Mesenchymal stem cell (in vitro differentiated cells and primary cell): ENCODE measurements at regions not wholly inside any gene's neighbourhood (a gene's known extent, or its start where the extent isn't known, plus 50 kb on each side); places are given as distances from the start of the nearest gene placed in this dataset.

Source experiments
- DNase-seq: peaks from one replicate; pipeline ENCODE4 v3.0.0-alpha.2; 2013
- H2AFZ ChIP-seq: one replicate; pipeline ENCODE4 v1.6.1; 2013; ENCODE audit warnings: low read depth, mild to moderate bottlenecking, control low read depth, inconsistent platforms, low read length, moderate library complexity
- H2AK5ac ChIP-seq: 2 replicates; pipeline ENCODE4 v1.6.1; 2013; ENCODE audit warnings: low read length, moderate library complexity, mild to moderate bottlenecking, inconsistent platforms; ENCODE audit not compliant: severe bottlenecking
- H2BK120ac ChIP-seq: one replicate; pipeline ENCODE4 v1.6.1; 2013; ENCODE audit warnings: low read depth, mild to moderate bottlenecking, inconsistent platforms, low read length, moderate library complexity
- H2BK12ac ChIP-seq, 2 experiments: one replicate each; pipeline ENCODE4 v1.6.1; 2013; ENCODE audit warnings: inconsistent platforms in 2 of 2, low read length in 2 of 2, mild to moderate bottlenecking in 2 of 2, moderate library complexity in 2 of 2, control low read depth in 1 of 2
- H2BK15ac ChIP-seq: one replicate; pipeline ENCODE4 v1.6.1; 2013; ENCODE audit warnings: mild to moderate bottlenecking, low read depth, inconsistent platforms; ENCODE audit not compliant: poor library complexity, severe bottlenecking
- H2BK5ac ChIP-seq: 2 replicates; pipeline ENCODE4 v1.6.1; 2013; ENCODE audit warnings: low read depth, mild to moderate bottlenecking, low read length, control low read depth, inconsistent platforms; ENCODE audit not compliant: poor library complexity, severe bottlenecking
- H3K14ac ChIP-seq, 2 experiments: one replicate each; pipeline ENCODE4 v1.6.1; 2013; ENCODE audit warnings: inconsistent platforms in 2 of 2, low read length in 2 of 2, control low read depth in 1 of 2, mild to moderate bottlenecking in 1 of 2, moderate library complexity in 1 of 2
- H3K18ac ChIP-seq, 2 experiments: one replicate each; pipeline ENCODE4 v1.6.1; 2013; ENCODE audit warnings: inconsistent platforms in 2 of 2, low read length in 2 of 2, control low read depth in 1 of 2, low read depth in 1 of 2, mild to moderate bottlenecking in 1 of 2
- H3K23ac ChIP-seq, 2 experiments: one replicate each; pipeline ENCODE4 v1.6.1; 2013; ENCODE audit warnings: inconsistent platforms in 2 of 2, low read length in 2 of 2, mild to moderate bottlenecking in 2 of 2, moderate library complexity in 2 of 2, control low read depth in 1 of 2
- H3K27ac ChIP-seq: 2 replicates; pipeline ENCODE4 v1.5.1; 2013; ENCODE audit warnings: mild to moderate bottlenecking, moderate library complexity, low read length, control low read depth, inconsistent platforms; ENCODE audit not compliant: poor library complexity, severe bottlenecking
- H3K27me3 ChIP-seq, 2 experiments: 2 replicates each; pipeline versions ENCODE4 v1.6.1 to v1.7.0; 2013; ENCODE audit warnings: low read length in 2 of 2, mild to moderate bottlenecking in 2 of 2, moderate library complexity in 2 of 2, control low read depth in 1 of 2, inconsistent platforms in 1 of 2; ENCODE audit not compliant: control insufficient read depth in 1 of 2, insufficient read depth in 1 of 2
- H3K36me3 ChIP-seq, 2 experiments: 2 replicates each; pipeline versions ENCODE4 v1.6.1 to v1.7.0; 2013; ENCODE audit warnings: low read length in 2 of 2, control low read depth in 1 of 2, inconsistent platforms in 1 of 2, low read depth in 1 of 2, mild to moderate bottlenecking in 1 of 2; ENCODE audit not compliant: insufficient read depth in 2 of 2, control insufficient read depth in 1 of 2
- H3K4ac ChIP-seq, 2 experiments: one replicate each; pipeline ENCODE4 v1.6.1; 2013; ENCODE audit warnings: inconsistent platforms in 2 of 2, low read length in 2 of 2, mild to moderate bottlenecking in 2 of 2, moderate library complexity in 2 of 2, control low read depth in 1 of 2, low read depth in 1 of 2
- H3K4me1 ChIP-seq: 2 replicates; pipeline ENCODE4 v1.6.1; 2013; ENCODE audit warnings: low read depth, low read length, control low read depth; ENCODE audit not compliant: control insufficient read depth, insufficient read depth
- H3K4me2 ChIP-seq: 2 replicates; pipeline ENCODE4 v1.6.1; 2013; ENCODE audit warnings: low read length, mild to moderate bottlenecking, inconsistent platforms; ENCODE audit not compliant: poor library complexity, severe bottlenecking
- H3K4me3 ChIP-seq, 2 experiments: 2 replicates each; pipeline versions ENCODE4 v1.5.1 to v1.7.0; 2013; ENCODE audit warnings: low read length in 2 of 2, mild to moderate bottlenecking in 2 of 2, control low read depth in 1 of 2, low read depth in 1 of 2; ENCODE audit not compliant: insufficient read depth in 1 of 2
- H3K79me1 ChIP-seq: replicated peaks from 2 replicates; pipeline ENCODE4 v1.6.1; 2013; ENCODE audit warnings: mild to moderate bottlenecking, control low read depth, low read length, inconsistent platforms; ENCODE audit not compliant: poor library complexity, severe bottlenecking
- H3K9ac ChIP-seq: 2 replicates; pipeline ENCODE4 v1.7.0; 2013; ENCODE audit warnings: mild to moderate bottlenecking, low read length, moderate library complexity
- H3K9me3 ChIP-seq: 2 replicates; pipeline ENCODE4 v1.7.0; 2013; ENCODE audit warnings: mild to moderate bottlenecking, low read length; ENCODE audit not compliant: control insufficient read depth
- H4K8ac ChIP-seq: one replicate; pipeline ENCODE4 v1.6.1; 2013; ENCODE audit warnings: inconsistent platforms, mild to moderate bottlenecking, low read length, moderate library complexity
- H4K91ac ChIP-seq: one replicate; pipeline ENCODE4 v1.6.1; 2013; ENCODE audit warnings: mild to moderate bottlenecking, low read length, inconsistent platforms
- WGBS: methylation state at CpG from one replicate; pipeline ENCODE4 v1.1.7; 2013; ENCODE audit warnings: mixed read lengths; 5-methylcytosine and 5-hydroxymethylcytosine counted together

- Histone ChIP-seq H3K4me3 (no peak overlapping the region), H2BK12ac (peak overlapping the region in 1 of 2 experiments; percentile 15), H2AFZ (no peak overlapping the region), H2BK15ac (peak overlapping the region; percentile 17), H3K4me2 (no peak overlapping the region), H3K27ac (no peak overlapping the region), H3K36me3 (no peaks in the 10 kb centered on the region), H4K8ac (no peak overlapping the region), H3K27me3 (peaks cover 8 to 25% of the 10 kb centered on the region in 2 experiments), H3K9ac (no peak overlapping the region), H2AK5ac (no peak overlapping the region), H4K91ac (no peak overlapping the region), H3K4me1 (no peaks in the 10 kb centered on the region), H3K4ac (no peak overlapping the region), H3K18ac (no peak overlapping the region), H3K9me3 (no peaks in the 10 kb centered on the region), H3K14ac (no peak overlapping the region), H2BK5ac (no peak overlapping the region), H3K79me1 (no peaks in the 10 kb centered on the region), H3K23ac (no peak overlapping the region), H2BK120ac (no peak overlapping the region)
- no peak for DNase-seq
- 90% methylated on average over 4 of the region's 6 CpGs for WGBS
Measured at GRCh38 chr13:31081316-31081715, 80.4 kb downstream of the HSPH1 start.

GRCh38 chr13:31074756-31075155, 86.9 kb downstream of the HSPH1 start:
- Histone ChIP-seq H4K8ac (no peak overlapping the region), H3K79me1 (no peaks in the 10 kb centered on the region), H3K14ac (no peak overlapping the region), H2BK120ac (no peak overlapping the region), H3K4me3 (no peak overlapping the region), H3K4ac (no peak overlapping the region), H3K4me1 (no peaks in the 10 kb centered on the region), H3K27me3 (peaks cover 10 to 11% of the 10 kb centered on the region in 2 experiments), H4K91ac (no peak overlapping the region), H2BK15ac (no peak overlapping the region), H3K18ac (peak overlapping the region in 1 of 2 experiments; percentile 49), H2AFZ (no peak overlapping the region), H2BK5ac (no peak overlapping the region), H2AK5ac (no peak overlapping the region), H3K36me3 (no peaks in the 10 kb centered on the region), H2BK12ac (peak overlapping the region in 1 of 2 experiments; percentile 15), H3K9ac (no peak overlapping the region), H3K27ac (no peak overlapping the region), H3K9me3 (no peaks in the 10 kb centered on the region), H3K4me2 (no peak overlapping the region), H3K23ac (no peak overlapping the region)
- DNase-seq, result no peak

GRCh38 chr13:31073859-31074718, 87.6 kb downstream of the HSPH1 start:
- no peak overlapping the region for H3K4me2 ChIP-seq
- H4K91ac ChIP-seq, result no peak overlapping the region
- H2BK15ac ChIP-seq, result no peak overlapping the region
- peak overlapping the region in 1 of 2 experiments; percentile 43 for H3K23ac ChIP-seq
- H3K4me3 ChIP-seq, result no peak overlapping the region
- H3K36me3 ChIP-seq, result no peaks in the 10 kb centered on the region
- H2BK120ac ChIP-seq, result no peak overlapping the region
- no peak overlapping the region for H4K8ac ChIP-seq
- no peak overlapping the region for H3K27ac ChIP-seq
- H3K9me3 ChIP-seq, result no peaks in the 10 kb centered on the region
- H3K79me1 ChIP-seq, result no peaks in the 10 kb centered on the region
- no peak overlapping the region for H2BK5ac ChIP-seq
- H3K4me1 ChIP-seq, result no peaks in the 10 kb centered on the region
- no peak overlapping the region for H3K9ac ChIP-seq
- peak overlapping the region in 1 of 2 experiments; percentile 58 for H3K18ac ChIP-seq
- peak; percentile 88 for DNase-seq
- H2BK12ac ChIP-seq, result peak overlapping the region in 1 of 2 experiments; percentile 76
- no peak overlapping the region for H2AFZ ChIP-seq
- no peak overlapping the region for H2AK5ac ChIP-seq
- WGBS, result 64% methylated on average over 5 of the region's 5 CpGs
- H3K27me3 ChIP-seq, result peaks cover 10 to 11% of the 10 kb centered on the region in 2 experiments
- peak overlapping the region in 1 of 2 experiments; percentile 59 for H3K14ac ChIP-seq
- peak overlapping the region in 1 of 2 experiments; percentile 30 for H3K4ac ChIP-seq

- no peak overlapping the region for H3K27ac ChIP-seq
- no peak overlapping the region for H3K14ac ChIP-seq
- peak; percentile 71 for DNase-seq
- no peak overlapping the region for H3K4me2 ChIP-seq
- no peak overlapping the region for H3K23ac ChIP-seq
- peaks cover 3 to 5% of the 10 kb centered on the region in 2 experiments for H3K27me3 ChIP-seq
- no peak overlapping the region for H2BK15ac ChIP-seq
- no peak overlapping the region for H2AFZ ChIP-seq
- no peak overlapping the region for H3K18ac ChIP-seq
- no peak overlapping the region for H4K91ac ChIP-seq
- 41% methylated on average over 3 of the region's 3 CpGs for WGBS
- no peaks in the 10 kb centered on the region for H3K4me1 ChIP-seq
- H2BK120ac ChIP-seq, result no peak overlapping the region
- no peak overlapping the region for H2BK5ac ChIP-seq
- H2AK5ac ChIP-seq, result no peak overlapping the region
- no peaks in the 10 kb centered on the region for H3K36me3 ChIP-seq
- H4K8ac ChIP-seq, result no peak overlapping the region
- no peak overlapping the region for H3K4ac ChIP-seq
- no peak overlapping the region for H2BK12ac ChIP-seq
- H3K79me1 ChIP-seq, result no peaks in the 10 kb centered on the region
- no peaks in the 10 kb centered on the region for H3K9me3 ChIP-seq
- no peak overlapping the region for H3K9ac ChIP-seq
- H3K4me3 ChIP-seq, result peak overlapping the region in 1 of 2 experiments; percentile 35
Measured at GRCh38 chr13:31072041-31072440, 89.7 kb downstream of the HSPH1 start.
